Epithelial cell of esophagus (primary cell): ENCODE measurements at regions not wholly inside any gene's neighbourhood (a gene's known extent, or its start where the extent isn't known, plus 50 kb on each side); places are given as distances from the start of the nearest gene placed in this dataset.

Experiments
- DNase-seq: peaks from one replicate; pipeline ENCODE4 v3.0.0; 2010; ENCODE audit warnings: low read depth
- H3K4me3 ChIP-seq: 2 replicates; pipeline ENCODE4 v1.5.1; 2011; ENCODE audit warnings: mild to moderate bottlenecking, low read length, control low read depth
- CTCF ChIP-seq: IDR thresholded peaks from 2 replicates; pipeline ENCODE4 v1.5.1; 2011; ENCODE audit warnings: low read depth, mild to moderate bottlenecking, low read length, control low read depth, inconsistent platforms; ENCODE audit not compliant: insufficient read depth; ENCODE audit errors: missing control alignments

- no peak for TF ChIP-seq CTCF
- H3K4me3 ChIP-seq: no peak overlapping the region
- peak; percentile 5 for DNase-seq
Observed at GRCh38 chr15:72933976-72934375, 118.3 kb upstream of the NEO1 start.

DNA sequence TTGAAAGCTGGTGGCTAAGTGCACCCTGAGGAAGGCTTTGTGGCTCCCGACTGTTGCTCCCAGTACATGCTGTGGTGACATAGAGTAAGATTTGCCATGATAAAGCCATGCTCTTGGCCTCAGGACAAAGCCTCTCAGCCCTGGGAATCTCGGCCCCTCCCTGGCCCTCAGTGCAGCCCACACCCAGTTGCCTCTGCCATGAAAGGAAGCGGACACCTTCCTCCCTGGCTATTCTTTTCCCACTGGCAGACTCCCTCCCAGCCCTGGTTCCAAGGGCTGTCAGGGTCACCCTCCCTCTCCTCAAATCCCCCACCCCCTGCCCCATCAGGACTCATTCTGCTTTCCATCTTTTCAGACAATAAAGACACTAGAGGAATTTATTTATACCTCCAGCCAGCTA is 119.8 kb upstream of the NEO1 start:
- no peak for DNase-seq
- TF ChIP-seq CTCF: no peak
- H3K4me3 ChIP-seq: no peak overlapping the region

DNA sequence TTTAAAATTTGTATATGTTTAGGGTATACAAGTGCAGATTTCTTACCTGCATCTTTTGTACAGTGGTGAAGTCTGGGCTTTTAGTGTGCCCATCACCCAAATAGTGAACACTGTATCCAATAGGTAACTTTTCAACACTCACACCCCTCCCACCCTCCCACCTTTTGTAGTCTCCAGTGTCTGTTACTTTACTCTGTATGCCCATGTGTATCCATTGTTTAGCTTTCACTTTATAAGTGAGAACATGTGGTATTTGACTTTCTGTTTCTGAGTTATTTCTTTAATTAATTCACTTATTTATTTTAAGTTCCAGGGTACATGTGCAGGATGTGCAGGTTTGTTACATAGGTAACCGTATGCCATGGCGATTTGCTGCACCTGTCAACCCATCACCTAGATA is 124.8 kb upstream of the NEO1 start:
- DNase-seq: no peak
- H3K4me3 ChIP-seq: no peak overlapping the region
- TF ChIP-seq CTCF: no peak

DNA sequence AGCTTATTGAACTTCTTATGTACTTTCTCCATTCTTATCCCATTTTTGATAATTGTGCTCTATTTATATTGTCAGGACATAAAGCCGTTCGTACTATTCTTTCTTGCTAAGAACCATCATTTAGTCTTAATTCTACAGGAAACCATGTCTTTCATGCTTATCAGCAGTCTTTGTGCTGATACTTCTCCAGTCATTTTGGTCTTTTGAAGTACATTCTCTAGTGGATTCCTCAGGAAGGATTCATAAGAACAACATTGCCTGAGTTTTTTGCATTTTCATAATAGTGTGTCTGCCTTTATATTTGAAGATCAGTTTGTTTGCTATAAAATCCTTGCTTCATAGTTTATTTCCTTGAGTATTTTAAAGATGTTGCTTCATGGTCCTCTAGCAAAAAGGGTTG is 126.6 kb upstream of the NEO1 start:
- no peak for DNase-seq
- H3K4me3 ChIP-seq: no peak overlapping the region
- no peak for TF ChIP-seq CTCF

- DNase-seq: no peak
- no peak overlapping the region for H3K4me3 ChIP-seq
- no peak for TF ChIP-seq CTCF
Observed at GRCh38 chr15:72923289-72923688, 129.0 kb upstream of the NEO1 start.

DNA sequence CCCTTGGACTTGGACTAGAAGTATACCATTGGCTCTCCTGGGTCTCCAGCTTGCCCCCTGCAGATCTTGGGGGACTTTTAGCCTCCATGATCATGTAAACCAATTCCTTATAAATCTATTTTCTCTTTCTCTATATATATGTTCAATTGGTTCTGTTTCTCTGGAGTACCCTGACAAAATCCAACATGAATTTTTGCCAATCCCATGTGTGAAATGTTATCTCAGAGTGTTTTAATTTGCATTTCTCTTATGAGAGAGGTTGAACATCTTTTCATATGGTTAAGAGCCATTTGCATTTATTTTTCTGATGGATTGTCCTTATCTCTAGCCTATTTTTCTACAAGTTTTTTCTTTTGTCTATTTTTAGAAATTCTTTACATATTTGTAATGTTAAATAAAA is 131.7 kb upstream of the NEO1 start:
- H3K4me3 ChIP-seq: no peak overlapping the region
- DNase-seq: no peak
- no peak for TF ChIP-seq CTCF

DNA sequence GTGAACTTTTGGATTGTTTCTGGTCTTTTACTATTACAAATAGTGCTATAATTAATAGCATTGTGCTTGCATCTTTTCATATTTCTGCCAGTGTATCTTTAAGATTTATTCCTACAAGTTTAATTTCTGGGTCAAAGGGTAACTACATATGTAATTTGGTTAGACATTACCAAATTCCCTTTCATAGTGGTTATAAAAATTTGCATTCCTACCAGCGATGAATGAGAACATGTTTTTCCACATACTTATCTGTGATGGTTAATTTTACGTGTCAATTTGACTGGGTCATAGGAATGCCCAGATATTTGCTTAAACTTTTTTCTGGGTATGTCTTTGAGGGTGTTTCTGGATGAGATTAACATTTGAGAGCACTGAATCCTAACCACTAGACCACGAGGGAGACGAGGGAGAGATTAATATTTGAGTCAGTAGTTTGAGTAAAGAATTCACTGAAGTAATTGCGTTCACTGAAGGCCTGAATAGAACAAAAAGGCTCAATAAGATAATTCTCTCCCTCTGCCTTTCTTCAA is 132.3 kb upstream of the NEO1 start:
- TF ChIP-seq CTCF: no peak
- H3K4me3 ChIP-seq: no peak overlapping the region
- DNase-seq: no peak
